T-helper 2 cell treated with Interferon-gamma antibody and Interleukin-4, amounts not matched to agents 5 μg/mL and 100 μg/mL, for 36 hours (primary cell): ENCODE measurements at regions not wholly inside any gene's neighbourhood (a gene's known extent, or its start where the extent isn't known, plus 50 kb on each side); places are given as distances from the start of the nearest gene placed in this dataset.
"Not testable (repeated sequence)": the region's sequence is repeated elsewhere in the genome, so short reads cannot be mapped to it uniquely, and the experiment has no call there.

Experiments
- DNase-seq: peaks from one replicate; pipeline ENCODE4 v3.0.0; 2021; ENCODE audit warnings: low spot score
- H3K27ac Mint-ChIP-seq: one replicate; pipeline ENCODE4 v1.8.0; 2021; ENCODE audit warnings: mild to moderate bottlenecking, mixed read lengths
- H3K27me3 Mint-ChIP-seq: one replicate; pipeline ENCODE4 v1.8.0; 2021; ENCODE audit warnings: low read depth, mixed read lengths
- H3K36me3 Mint-ChIP-seq: one replicate; pipeline ENCODE4 v1.8.0; 2021; ENCODE audit warnings: low read depth, mixed read lengths
- H3K4me1 Mint-ChIP-seq: one replicate; pipeline ENCODE4 v1.8.0; 2021; ENCODE audit warnings: low read depth, mixed read lengths
- H3K4me3 Mint-ChIP-seq: one replicate; pipeline ENCODE4 v1.8.0; 2022; ENCODE audit warnings: mild to moderate bottlenecking, moderate library complexity, mixed read lengths
- H3K9me3 Mint-ChIP-seq: one replicate; pipeline ENCODE4 v1.8.0; 2021; ENCODE audit warnings: mixed read lengths

DNA sequence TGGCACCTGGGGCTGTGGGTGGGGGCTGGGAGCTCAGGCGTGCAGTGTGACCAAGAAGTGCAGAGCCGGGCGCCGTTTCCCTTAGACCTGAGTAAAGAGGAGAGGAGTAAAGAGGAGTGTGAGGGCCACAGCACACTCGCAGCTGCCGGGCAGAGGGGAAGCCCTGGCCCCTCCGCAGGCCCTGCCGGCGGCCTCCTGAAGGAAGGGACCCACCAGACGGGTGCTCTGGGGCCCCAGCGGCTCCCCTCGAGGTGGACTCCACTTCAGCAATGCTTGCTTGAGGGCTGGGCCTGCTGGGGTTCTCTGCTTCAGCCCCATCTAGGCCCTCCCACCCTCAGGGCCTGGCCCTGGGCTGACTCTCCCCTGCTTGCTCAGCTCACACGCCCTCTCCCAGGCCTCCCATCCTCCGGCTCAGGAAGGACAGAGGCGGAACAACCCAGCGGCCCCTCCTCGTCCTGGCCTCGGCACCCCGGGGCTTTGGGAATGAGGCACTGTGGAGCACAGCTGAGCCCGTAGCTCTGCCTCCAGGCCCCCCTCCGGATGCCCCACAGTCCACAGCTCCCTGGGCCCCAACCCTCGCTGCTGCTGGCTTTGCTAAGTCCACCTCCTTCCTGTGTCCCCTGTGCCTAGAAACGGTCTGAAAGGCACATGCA lies 1198.7 kb downstream of the BRD1 start:
- H3K27ac Mint-ChIP-seq: no peak overlapping the region
- H3K4me3 Mint-ChIP-seq: no peak overlapping the region
- H3K27me3 Mint-ChIP-seq: peaks cover 14% of the 10 kb centered on the region
- no peak for DNase-seq
- no peaks in the 10 kb centered on the region for H3K4me1 Mint-ChIP-seq
- no peaks in the 10 kb centered on the region for H3K9me3 Mint-ChIP-seq
- H3K36me3 Mint-ChIP-seq: no peaks in the 10 kb centered on the region

DNA sequence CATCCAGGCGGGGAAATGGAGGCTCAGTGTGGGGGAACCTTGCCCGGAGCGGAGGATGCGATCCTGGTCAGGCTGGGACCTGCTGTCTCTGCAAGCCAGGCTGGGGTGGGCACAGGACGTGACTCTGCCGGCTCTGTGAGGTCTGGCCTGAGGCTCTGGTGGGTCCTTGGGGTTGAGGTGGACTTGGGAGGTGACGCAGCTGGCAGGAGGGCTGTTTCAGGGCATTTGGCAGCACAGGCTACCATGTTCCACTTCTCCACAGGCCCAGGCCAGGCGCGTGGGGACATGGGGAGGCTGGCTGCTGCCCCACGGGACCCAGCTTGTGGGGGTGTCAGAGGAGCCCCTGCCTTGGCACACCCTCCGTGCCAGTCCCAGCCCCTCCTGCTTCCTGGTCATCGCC lies 1199.7 kb downstream of the BRD1 start:
- Mint-ChIP-seq H3K4me1 (no peaks in the 10 kb centered on the region), H3K9me3 (no peaks in the 10 kb centered on the region), H3K27ac (no peak overlapping the region), H3K4me3 (no peak overlapping the region), H3K27me3 (peaks cover 14% of the 10 kb centered on the region), H3K36me3 (no peaks in the 10 kb centered on the region)
- DNase-seq: no peak

DNA sequence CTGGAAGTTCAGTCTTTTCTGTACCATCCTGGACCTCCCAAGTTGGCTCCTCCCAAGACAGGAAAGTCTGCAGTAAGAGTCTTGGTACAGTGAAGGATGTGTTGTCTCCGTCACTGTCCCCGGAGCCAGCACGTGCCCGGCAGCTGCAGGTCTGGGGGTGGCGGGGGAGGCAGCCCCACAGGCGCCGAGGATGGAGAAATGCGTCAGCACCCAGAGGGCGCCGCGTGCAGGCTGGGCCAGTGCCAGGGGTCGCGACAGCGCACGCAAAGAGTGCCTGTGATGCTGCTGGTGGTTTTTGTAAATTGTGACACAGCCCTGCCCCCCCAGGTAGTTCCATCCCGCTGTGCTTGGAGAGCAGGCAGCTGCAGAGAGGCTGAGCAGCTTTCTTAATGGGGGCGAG lies 1200.5 kb downstream of the BRD1 start:
- Mint-ChIP-seq H3K27ac (no peak overlapping the region), H3K4me3 (no peak overlapping the region), H3K27me3 (peaks cover 14% of the 10 kb centered on the region), H3K4me1 (no peaks in the 10 kb centered on the region), H3K9me3 (no peaks in the 10 kb centered on the region), H3K36me3 (no peaks in the 10 kb centered on the region)
- DNase-seq: no peak

DNA sequence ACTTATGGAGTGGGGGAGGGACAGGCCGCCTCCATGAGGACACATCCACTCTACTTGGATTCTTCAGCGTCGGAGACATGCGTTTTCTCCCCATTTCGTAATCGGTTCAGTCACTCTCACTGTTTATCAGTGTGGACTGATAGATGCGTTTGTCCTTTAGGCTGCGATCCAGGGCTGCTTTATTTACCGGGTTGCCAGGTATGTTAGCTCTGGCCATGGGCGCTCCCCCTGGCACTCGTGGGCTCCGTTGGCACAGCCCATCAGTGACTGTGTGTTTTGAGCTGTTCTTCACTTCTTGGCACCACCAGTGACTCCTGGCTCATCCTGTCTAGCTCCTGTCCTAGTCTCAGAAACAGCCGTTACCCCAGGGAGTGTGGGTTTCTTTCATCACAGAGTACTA lies 1203.3 kb downstream of the BRD1 start:
- H3K27ac Mint-ChIP-seq: no peak overlapping the region
- H3K4me1 Mint-ChIP-seq: no peaks in the 10 kb centered on the region
- H3K36me3 Mint-ChIP-seq: no peaks in the 10 kb centered on the region
- no peak for DNase-seq
- no peaks in the 10 kb centered on the region for H3K9me3 Mint-ChIP-seq
- H3K27me3 Mint-ChIP-seq: peaks cover 14% of the 10 kb centered on the region
- no peak overlapping the region for H3K4me3 Mint-ChIP-seq

DNA sequence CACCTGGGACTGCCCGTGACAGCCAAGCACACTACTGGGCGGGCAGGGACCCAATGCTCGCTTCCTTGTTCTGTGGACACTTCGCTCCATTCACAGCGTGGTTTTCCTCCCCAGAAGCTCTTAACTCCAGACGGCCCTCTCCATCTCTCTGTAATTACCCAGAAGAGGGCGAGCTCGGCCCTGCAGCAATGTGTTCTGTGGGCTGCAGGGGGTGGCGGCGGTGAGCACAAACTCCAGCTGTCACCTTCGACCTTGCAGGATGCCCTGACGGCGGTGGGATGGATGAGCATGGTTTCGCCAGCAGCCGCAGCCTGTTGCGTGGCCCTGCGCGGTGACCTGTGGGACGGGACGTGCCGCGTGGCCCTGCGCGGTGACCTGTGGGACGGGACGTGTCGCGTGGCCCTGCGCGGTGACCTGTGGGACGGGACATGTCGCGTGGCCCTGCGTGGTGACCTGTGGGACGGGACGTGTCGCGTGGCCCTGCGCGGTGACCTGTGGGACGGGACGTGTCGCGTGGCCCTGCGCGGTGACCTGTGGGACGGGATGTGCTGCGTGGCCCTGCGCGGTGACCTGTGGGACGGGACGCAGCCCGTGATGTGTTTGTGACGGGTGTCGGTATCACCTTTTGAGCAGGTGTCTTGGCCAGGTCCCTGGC lies 1204.7 kb downstream of the BRD1 start:
- Mint-ChIP-seq H3K27ac (no peak overlapping the region), H3K4me1 (no peaks in the 10 kb centered on the region), H3K9me3 (no peaks in the 10 kb centered on the region), H3K4me3 (no peak overlapping the region), H3K27me3 (peaks cover 14% of the 10 kb centered on the region), H3K36me3 (no peaks in the 10 kb centered on the region)
- DNase-seq: no peak

DNA sequence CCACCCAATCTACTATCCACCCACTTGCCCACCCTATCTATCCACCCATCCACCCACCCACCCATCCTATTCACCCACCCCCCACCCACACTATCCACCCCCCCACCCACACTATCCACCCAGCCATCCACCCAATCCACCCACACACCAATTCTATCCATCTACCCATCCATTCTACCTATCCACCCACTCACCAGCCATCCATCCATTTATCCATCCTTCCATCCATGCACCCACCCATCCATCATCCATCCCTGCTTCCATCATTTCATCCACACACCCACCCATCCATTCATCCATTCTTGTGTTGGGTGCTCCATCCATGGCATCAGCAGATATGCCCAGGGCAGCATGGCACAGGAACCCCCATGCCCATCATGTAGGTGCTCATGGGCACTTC lies 1206.6 kb downstream of the BRD1 start:
- no peak overlapping the region for H3K27ac Mint-ChIP-seq
- H3K4me3 Mint-ChIP-seq: no peak overlapping the region
- DNase-seq: no peak
- H3K27me3 Mint-ChIP-seq: peaks cover 5% of the 10 kb centered on the region
- H3K9me3 Mint-ChIP-seq: no peaks in the 10 kb centered on the region
- H3K4me1 Mint-ChIP-seq: no peaks in the 10 kb centered on the region
- no peaks in the 10 kb centered on the region for H3K36me3 Mint-ChIP-seq

DNA sequence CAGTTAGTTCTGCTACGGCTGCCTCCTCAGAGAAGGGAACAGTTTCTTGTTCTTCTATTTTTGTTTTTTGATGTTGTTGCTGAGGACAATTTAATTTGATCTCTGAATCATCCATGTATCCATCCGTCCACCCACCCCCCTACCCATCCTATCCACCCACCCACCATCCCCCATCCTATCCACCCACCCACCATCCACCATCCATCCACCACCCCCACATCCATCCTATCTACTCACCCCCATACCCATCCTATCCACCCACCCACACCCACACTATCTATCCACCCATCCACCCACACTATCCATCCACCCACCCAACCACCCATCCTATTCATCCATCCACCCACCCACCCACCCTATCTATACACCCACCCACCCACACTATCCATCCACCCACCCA lies 1207.2 kb downstream of the BRD1 start:
- H3K36me3 Mint-ChIP-seq, H3K27ac Mint-ChIP-seq, H3K4me3 Mint-ChIP-seq, DNase-seq, H3K9me3 Mint-ChIP-seq, H3K27me3 Mint-ChIP-seq, H3K4me1 Mint-ChIP-seq: not testable (repeated sequence)

DNA sequence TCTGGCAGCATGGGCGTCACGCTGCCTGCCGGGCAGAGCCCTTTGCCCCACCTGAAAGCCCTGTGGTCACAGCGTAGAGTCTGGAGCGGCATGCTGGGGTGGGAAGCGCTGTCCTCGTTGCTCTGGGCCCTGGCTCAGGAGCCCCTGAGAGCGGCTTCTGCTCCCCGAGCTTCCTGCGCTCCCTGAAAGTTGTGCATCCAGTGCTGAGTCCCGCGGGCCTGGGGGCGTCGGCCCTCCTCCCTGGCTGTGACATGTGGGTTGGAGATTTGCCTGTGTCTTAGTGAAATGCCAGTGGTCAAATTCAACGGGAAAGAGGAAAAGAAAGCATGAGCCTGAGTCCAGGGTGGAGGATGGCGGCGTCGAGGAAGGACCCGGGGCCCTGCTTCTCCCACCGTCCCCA lies 1208.0 kb downstream of the BRD1 start:
- no peaks in the 10 kb centered on the region for H3K27me3 Mint-ChIP-seq
- no peak overlapping the region for H3K27ac Mint-ChIP-seq
- H3K4me1 Mint-ChIP-seq: no peaks in the 10 kb centered on the region
- H3K36me3 Mint-ChIP-seq: no peaks in the 10 kb centered on the region
- no peak for DNase-seq
- H3K4me3 Mint-ChIP-seq: no peak overlapping the region
- H3K9me3 Mint-ChIP-seq: no peaks in the 10 kb centered on the region

DNA sequence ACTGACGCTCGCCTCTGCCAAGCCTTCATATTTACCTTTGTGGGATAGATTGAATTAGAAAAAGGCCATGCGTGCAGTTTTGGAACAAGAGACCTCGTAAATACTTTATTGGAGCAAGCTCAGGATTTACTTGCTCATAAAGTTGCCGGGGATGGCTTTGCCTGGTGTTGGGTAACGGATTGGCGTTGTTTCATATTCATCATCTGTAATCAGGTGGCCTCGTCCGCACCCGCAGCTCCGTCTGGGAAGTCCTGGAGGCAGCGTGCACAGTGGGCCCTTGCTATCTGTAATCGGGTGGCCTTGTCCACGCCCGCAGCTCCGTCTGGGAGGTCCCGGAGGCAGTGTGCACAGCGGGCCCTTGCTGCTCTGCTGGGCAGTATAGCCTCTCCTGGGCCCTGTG lies 1209.3 kb downstream of the BRD1 start:
- Mint-ChIP-seq H3K4me3 (no peak overlapping the region), H3K27me3 (no peaks in the 10 kb centered on the region), H3K27ac (no peak overlapping the region), H3K36me3 (no peaks in the 10 kb centered on the region), H3K4me1 (no peaks in the 10 kb centered on the region), H3K9me3 (no peaks in the 10 kb centered on the region)
- DNase-seq: no peak

DNA sequence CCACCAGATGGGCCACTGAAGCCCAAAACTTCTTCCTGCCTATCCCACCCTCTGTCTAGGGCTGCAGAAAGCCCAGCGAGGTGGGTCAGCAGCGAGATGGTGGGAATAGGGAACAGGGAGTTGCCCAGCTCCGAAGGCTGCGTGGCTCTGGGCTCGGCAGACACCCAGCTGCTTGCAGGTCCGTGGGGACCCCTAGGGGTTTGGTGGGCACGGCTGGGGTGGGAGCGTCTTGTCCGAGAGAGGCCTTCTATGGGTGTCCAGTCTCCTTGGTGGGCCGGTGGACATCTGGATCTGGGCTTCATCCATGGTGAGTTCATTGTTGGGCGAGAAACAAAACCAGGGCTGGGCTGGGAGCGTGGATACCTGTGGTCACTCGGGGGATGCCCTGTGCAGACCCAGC lies 1211.0 kb downstream of the BRD1 start:
- Mint-ChIP-seq H3K4me3 (no peak overlapping the region), H3K36me3 (no peaks in the 10 kb centered on the region), H3K9me3 (no peaks in the 10 kb centered on the region), H3K27ac (no peak overlapping the region), H3K4me1 (no peaks in the 10 kb centered on the region), H3K27me3 (no peaks in the 10 kb centered on the region)
- no peak for DNase-seq

DNA sequence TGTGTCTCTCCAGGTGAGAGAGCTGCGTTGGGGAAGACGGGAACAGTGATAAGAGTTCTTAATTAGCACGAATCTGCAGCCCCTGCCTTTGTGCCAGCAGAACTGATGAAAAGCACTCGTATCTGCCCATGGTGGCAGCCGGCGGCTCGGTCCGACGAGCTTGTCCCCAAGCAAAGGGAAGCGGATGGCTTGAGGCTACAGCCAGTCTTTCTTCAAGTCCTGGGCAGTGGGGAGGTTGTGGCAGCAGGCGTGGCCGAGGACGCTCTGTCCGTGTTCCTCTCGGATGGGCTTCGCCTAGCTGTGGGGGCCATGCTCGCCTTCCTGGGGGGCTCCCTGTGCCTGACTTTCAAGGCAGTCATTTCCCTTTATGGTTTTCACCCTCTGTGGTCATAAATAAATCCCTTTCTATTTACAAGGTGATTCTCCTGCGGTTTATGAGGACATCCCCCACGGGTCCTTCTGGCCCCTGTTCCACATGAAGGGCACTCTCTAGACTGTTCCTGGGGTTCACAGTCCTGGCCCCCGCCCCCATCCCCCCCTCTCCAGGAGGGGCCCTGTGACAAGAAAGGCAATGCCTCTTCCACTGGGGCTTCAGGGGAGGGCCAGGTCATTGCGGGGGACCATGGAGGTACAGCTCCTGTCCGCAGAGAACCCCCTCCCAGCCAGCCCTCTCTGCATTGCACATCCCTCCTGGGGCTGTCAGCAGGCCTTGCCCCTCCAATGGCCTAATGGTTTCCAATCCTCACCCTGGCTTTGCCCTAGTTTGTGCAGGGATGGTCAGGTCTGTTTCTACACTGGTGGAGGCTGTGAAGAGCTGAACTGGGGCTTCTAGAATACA lies 1212.3 kb downstream of the BRD1 start:
- H3K27me3 Mint-ChIP-seq: no peaks in the 10 kb centered on the region
- DNase-seq: no peak
- H3K9me3 Mint-ChIP-seq: no peaks in the 10 kb centered on the region
- no peak overlapping the region for H3K27ac Mint-ChIP-seq
- H3K4me1 Mint-ChIP-seq: no peaks in the 10 kb centered on the region
- H3K4me3 Mint-ChIP-seq: no peak overlapping the region
- no peaks in the 10 kb centered on the region for H3K36me3 Mint-ChIP-seq

DNA sequence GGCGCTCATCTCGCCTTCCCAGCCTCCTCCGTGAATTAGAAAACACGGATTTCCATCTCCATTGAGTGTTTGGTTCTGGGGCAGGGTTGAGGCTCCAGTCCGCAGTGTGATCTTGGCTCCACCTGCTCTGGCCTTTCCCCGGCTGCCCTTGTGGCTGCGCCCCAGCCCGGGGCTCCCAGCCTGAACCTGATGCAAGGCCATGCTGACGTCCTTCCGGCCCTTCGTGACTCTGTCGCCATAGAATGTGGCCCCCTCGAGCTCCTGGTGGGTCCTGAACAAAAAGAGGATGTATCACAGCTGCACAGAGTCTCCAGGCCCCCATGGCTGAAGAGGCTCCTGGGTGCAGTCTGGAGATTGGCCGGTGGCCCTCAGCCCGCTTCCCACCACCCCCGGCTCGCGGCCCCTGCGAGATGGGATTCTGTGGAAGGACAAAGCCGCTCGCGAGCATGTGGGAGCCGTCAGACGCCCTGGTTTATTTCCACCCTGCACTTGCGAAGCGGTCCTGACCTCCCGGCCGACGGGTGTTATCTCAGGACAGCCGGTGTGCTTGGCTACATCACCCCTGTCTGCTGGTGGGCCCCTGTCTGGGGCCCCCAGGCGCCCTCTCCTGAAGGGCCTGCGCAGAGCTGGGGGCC lies 1214.0 kb downstream of the BRD1 start:
- H3K9me3 Mint-ChIP-seq: no peaks in the 10 kb centered on the region
- no peak for DNase-seq
- H3K4me3 Mint-ChIP-seq: no peak overlapping the region
- H3K4me1 Mint-ChIP-seq: no peaks in the 10 kb centered on the region
- H3K27me3 Mint-ChIP-seq: no peaks in the 10 kb centered on the region
- H3K36me3 Mint-ChIP-seq: no peaks in the 10 kb centered on the region
- no peak overlapping the region for H3K27ac Mint-ChIP-seq

DNA sequence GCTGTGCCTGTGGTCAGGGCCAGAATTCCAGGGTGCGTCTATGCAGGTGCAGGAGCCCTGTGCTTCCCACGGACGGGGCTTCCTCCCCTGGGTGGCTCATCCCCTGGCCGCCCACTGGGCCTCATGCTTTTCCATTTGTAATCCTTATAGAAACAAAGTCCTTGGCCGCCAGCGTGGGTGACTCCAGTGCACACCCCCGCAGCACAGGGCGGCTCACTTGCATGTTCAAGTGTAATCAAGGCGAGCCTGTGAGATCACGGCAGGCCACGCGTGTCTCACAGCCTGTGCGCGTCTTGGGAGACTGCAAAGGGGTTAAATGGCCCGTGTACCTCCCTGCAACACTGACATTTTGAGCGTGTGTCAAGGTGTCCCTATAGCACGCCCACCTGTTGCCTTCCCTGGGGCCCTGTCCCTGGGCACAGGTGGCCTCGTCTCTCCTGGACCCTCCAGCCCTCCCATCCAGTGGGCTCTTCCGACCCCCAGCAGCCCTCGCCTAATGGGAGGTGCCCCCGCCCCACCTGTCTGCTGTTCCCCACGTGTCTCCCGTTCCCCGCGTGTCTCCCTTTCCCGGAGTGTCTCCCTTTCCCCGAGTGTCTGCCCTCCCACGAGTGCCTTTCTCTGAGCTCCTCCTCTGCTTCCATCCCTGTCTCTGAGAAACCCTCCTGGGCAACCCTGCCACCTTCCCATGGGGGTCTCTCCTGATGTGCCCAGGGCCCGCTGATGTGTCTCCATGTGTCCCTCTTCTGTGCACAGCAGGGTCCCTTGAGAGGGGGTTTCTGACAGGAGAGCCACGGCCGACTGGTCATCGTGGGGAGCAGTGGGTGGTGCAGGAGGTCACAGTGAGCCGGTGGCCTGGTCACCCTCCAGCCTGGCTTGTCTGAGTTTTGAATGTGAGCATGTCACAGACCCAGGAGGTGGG lies 1215.3 kb downstream of the BRD1 start:
- Mint-ChIP-seq H3K9me3 (no peaks in the 10 kb centered on the region), H3K27ac (no peak overlapping the region), H3K4me1 (no peaks in the 10 kb centered on the region), H3K4me3 (no peak overlapping the region), H3K27me3 (no peaks in the 10 kb centered on the region), H3K36me3 (no peaks in the 10 kb centered on the region)
- no peak for DNase-seq
